ENCODE measurements at regions not wholly inside any gene's neighbourhood (a gene's known extent, or its start where the extent isn't known, plus 50 kb on each side); places are given as distances from the start of the nearest gene placed in this dataset.
"Not testable (repeated sequence)": the region's sequence is repeated elsewhere in the genome, so short reads cannot be mapped to it uniquely, and the experiment has no call there.

DNA sequence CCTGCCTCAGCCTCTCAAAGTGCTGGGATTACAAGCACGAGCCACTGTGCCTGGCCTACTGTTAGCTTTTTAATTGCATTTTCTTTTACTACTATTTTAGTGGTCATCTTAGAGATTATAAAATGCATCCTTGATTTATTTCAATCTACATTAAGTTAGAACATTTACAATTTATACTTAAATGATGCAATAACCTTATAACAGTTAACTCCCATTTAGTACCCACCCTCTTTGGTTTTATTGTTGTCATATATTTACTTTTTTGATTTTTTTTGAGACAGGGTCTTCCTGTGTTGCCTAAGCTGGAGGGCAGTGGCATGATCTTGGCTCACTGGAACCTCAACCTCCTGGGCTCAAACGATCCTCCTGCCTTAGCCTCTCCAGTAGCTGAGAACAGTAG lies 77.3 kb downstream of the PPCDC start:
- Mint-ChIP-seq H3K36me3 (no peaks in the 10 kb centered on the region), H3K27ac (no peak overlapping the region)

GRCh38 chr15:75104804-75105557 lies 81.6 kb downstream of the PPCDC start:
- Mint-ChIP-seq H3K27ac (peak overlapping the region; percentile 83 to 95), H3K9me3 (no peaks in the 10 kb centered on the region), H3K4me3 (peak overlapping the region; percentile 66), H3K27me3 (no peaks in the 10 kb centered on the region), H3K4me1 (ENCODE audit: low read depth in 2 of 2) (peaks cover 32 to 44% of the 10 kb centered on the region in 2 donors), H3K36me3 (no peaks in the 10 kb centered on the region)
- DNase-seq (ENCODE audit: low spot score) (peak; percentile 79), ATAC-seq (peak; percentile 56 to 70)

More for the DNA sequence above, 77.3 kb downstream of the PPCDC start:
- Mint-ChIP-seq H3K4me3 (no peak overlapping the region), H3K27me3 (no peaks in the 10 kb centered on the region), H3K4me1 (ENCODE audit: low read depth in 2 of 2) (peaks cover 9 to 24% of the 10 kb centered on the region in 2 donors), H3K9me3 (no peaks in the 10 kb centered on the region)
- DNase-seq (ENCODE audit: low spot score) (no peak), ATAC-seq (no peak)

DNA sequence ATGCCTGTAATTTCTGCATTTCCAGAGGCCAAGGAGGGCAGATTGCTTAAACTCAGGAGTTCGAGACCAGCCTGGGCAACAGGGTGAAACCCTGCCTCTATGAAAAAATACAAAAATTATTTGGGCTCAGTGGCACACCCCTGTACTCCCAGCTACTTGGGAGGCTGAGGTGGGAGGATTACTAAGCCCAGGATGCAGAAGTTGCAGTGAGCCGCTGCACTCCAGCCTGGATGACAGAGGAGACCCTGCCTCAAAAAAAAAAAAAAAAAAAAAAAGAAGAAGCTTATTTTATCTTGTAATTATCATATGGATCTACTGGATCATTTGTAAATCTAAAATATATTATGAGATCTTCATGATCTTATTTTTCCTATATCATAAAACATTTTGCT lies 84.1 kb downstream of the PPCDC start:
- DNase-seq (ENCODE audit: low spot score), result no peak
- H3K27me3 Mint-ChIP-seq, result no peaks in the 10 kb centered on the region
- peak overlapping the region; percentile 76 for H3K4me3 Mint-ChIP-seq
- peak overlapping the region; percentile 80 to 87 for H3K27ac Mint-ChIP-seq
- H3K4me1 Mint-ChIP-seq (ENCODE audit: low read depth in 2 of 2), result peaks cover 37 to 48% of the 10 kb centered on the region in 2 donors
- no peaks in the 10 kb centered on the region for H3K9me3 Mint-ChIP-seq
- H3K36me3 Mint-ChIP-seq, result no peaks in the 10 kb centered on the region
- ATAC-seq, result no peak

- H3K4me3 Mint-ChIP-seq, result peak overlapping the region; percentile 76
- DNase-seq (ENCODE audit: low spot score) (peak; percentile 88), ATAC-seq (peak; percentile 88 to 92)
- peak overlapping the region; percentile 80 to 87 for H3K27ac Mint-ChIP-seq
- H3K9me3 Mint-ChIP-seq, result no peaks in the 10 kb centered on the region
- peaks cover 42 to 52% of the 10 kb centered on the region in 2 donors for H3K4me1 Mint-ChIP-seq (ENCODE audit: low read depth in 2 of 2)
- no peaks in the 10 kb centered on the region for H3K27me3 Mint-ChIP-seq
- peaks cover 2% of the 10 kb centered on the region for H3K36me3 Mint-ChIP-seq
Observed at GRCh38 chr15:75107908-75108838, 84.8 kb downstream of the PPCDC start.

DNA sequence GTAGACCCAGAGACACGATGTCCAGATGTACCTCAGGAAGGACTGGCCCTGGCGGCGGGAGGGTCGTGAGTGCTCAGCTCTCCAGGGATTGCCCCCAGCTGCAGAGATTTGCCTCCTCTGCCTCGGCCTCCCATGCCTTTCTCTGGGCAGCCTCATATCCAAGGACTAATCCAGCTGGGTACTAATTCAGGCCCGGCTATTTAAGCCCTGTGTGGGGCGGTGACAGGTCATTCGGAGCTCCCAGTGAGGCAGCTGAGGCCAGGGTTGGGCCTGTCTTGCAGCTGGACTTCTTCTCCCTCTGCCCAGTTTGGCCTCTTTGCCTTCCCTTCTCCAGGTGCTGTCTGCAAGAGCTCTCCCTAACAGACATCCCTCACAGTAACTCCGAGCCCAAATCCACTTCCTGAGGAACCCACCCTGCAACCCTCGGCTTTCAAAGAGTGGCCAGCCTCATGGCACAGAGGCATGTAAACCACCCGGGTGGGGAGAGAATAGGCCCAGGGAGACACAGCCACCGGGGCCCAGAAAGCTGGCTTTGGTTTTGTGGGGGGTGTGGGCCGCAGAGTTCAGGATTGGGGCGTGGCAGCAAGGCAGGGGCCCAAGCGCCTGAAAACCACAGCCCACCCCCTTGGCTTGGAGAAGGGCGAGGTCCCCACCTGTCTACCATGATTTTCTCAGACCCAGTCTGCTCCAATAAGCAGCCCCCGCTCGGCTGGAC lies 85.8 kb downstream of the PPCDC start:
- H3K27me3 Mint-ChIP-seq, result no peaks in the 10 kb centered on the region
- DNase-seq (ENCODE audit: low spot score), result no peak
- peak overlapping the region; percentile 76 for H3K4me3 Mint-ChIP-seq
- H3K4me1 Mint-ChIP-seq (ENCODE audit: low read depth in 2 of 2), result peaks cover 46 to 48% of the 10 kb centered on the region in 2 donors
- ATAC-seq, result no peak
- H3K36me3 Mint-ChIP-seq, result peaks cover 4% of the 10 kb centered on the region
- no peaks in the 10 kb centered on the region for H3K9me3 Mint-ChIP-seq
- peak overlapping the region; percentile 80 to 87 for H3K27ac Mint-ChIP-seq

GRCh38 chr15:75109736-75110130 lies 86.3 kb downstream of the PPCDC start:
- Mint-ChIP-seq H3K4me1 (ENCODE audit: low read depth in 2 of 2) (peaks cover 48 to 52% of the 10 kb centered on the region in 2 donors), H3K4me3 (peak overlapping the region; percentile 76), H3K27me3 (no peaks in the 10 kb centered on the region), H3K36me3 (peaks cover 4% of the 10 kb centered on the region), H3K27ac (peak overlapping the region in 1 of 2 donors; percentile 87), H3K9me3 (no peaks in the 10 kb centered on the region)
- ATAC-seq, result no peak
- no peak for DNase-seq (ENCODE audit: low spot score)

- no peaks in the 10 kb centered on the region for H3K27me3 Mint-ChIP-seq
- no peaks in the 10 kb centered on the region for H3K9me3 Mint-ChIP-seq
- ATAC-seq (no peak), DNase-seq (ENCODE audit: low spot score) (no peak)
- H3K4me1 Mint-ChIP-seq (ENCODE audit: low read depth in 2 of 2), result peaks cover 42 to 43% of the 10 kb centered on the region in 2 donors
- peaks cover 4% of the 10 kb centered on the region for H3K36me3 Mint-ChIP-seq
- H3K4me3 Mint-ChIP-seq, result no peak overlapping the region
- H3K27ac Mint-ChIP-seq, result peak overlapping the region; percentile 1 to 26
Observed at GRCh38 chr15:75112278-75112847, 89.0 kb downstream of the PPCDC start.

DNA sequence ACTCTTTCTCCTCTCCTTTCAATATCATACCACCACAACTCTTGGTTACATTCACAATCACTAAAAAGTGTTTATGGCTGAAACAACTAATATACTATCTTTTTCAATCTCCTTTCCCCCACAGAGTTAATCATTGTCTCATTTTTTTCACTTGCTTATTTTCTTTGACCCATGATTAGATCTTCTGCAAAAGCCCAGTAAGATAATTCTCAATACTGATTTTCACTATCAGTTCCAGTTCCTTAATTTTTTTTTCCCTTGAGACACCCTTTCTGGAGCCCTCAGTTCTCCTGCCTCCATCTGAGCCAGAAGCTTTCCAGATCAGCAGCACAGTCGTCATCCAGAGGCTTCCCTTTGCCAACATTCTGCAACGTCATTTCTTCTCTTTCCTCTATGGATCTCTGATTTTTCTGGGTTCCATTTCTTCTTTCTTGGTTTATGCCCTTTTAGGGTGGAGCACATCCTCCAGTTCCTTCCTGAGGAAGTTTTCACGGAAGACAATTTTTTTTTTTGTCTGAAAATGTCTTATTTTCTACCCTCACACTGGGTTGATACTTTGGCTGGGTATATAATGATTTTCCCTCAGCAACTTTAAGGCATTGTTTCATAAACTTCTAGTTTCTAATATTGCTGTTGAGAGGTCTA lies 88.7 kb upstream of the C15orf39 start:
- Mint-ChIP-seq H3K9me3 (no peaks in the 10 kb centered on the region), H3K27me3 (no peaks in the 10 kb centered on the region), H3K27ac (peak overlapping the region; percentile 1 to 26), H3K36me3 (peaks cover 4% of the 10 kb centered on the region), H3K4me1 (ENCODE audit: low read depth in 2 of 2) (peaks cover 38 to 40% of the 10 kb centered on the region in 2 donors), H3K4me3 (no peak overlapping the region)
- ATAC-seq, result no peak
- DNase-seq (ENCODE audit: low spot score), result no peak

DNA sequence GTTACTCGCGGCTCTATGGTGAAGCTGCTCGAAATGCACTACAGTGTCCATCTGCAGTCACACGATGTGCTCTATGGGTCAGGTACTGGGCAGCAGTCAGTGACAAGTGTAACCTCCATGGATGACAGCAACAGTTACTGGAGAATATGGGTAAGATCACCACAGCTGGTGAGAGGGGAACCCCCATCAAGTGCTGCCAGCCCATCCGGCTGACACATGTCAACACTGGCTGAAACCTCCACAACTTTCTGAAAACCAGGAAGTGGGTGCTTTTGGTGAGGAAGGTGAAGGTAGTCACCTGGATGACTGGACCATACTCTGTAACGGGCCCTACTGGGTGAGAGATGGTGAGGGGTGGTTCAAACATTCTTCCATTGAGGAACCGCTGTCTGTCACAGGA lies 87.4 kb upstream of the C15orf39 start:
- peaks cover 25 to 27% of the 10 kb centered on the region in 2 donors for H3K4me1 Mint-ChIP-seq (ENCODE audit: low read depth in 2 of 2)

GRCh38 chr15:75114796-75115195 lies 86.9 kb upstream of the C15orf39 start:
- DNase-seq (ENCODE audit: low spot score) (no peak), ATAC-seq (no peak)
- Mint-ChIP-seq H3K9me3 (no peaks in the 10 kb centered on the region), H3K4me3 (no peak overlapping the region), H3K27ac (peak overlapping the region in 1 of 2 donors; percentile 68), H3K4me1 (ENCODE audit: low read depth in 2 of 2) (peaks cover 20 to 22% of the 10 kb centered on the region in 2 donors), H3K27me3 (no peaks in the 10 kb centered on the region), H3K36me3 (peaks cover 4% of the 10 kb centered on the region)

More for the DNA sequence above, 87.4 kb upstream of the C15orf39 start:
- no peaks in the 10 kb centered on the region for H3K9me3 Mint-ChIP-seq
- peaks cover 4% of the 10 kb centered on the region for H3K36me3 Mint-ChIP-seq
- H3K4me3 Mint-ChIP-seq, result peak overlapping the region; percentile 5
- ATAC-seq, result peak; percentile 48 to 52
- H3K27me3 Mint-ChIP-seq, result no peaks in the 10 kb centered on the region
- DNase-seq (ENCODE audit: low spot score), result no peak
- H3K27ac Mint-ChIP-seq, result peak overlapping the region in 1 of 2 donors; percentile 68

DNA sequence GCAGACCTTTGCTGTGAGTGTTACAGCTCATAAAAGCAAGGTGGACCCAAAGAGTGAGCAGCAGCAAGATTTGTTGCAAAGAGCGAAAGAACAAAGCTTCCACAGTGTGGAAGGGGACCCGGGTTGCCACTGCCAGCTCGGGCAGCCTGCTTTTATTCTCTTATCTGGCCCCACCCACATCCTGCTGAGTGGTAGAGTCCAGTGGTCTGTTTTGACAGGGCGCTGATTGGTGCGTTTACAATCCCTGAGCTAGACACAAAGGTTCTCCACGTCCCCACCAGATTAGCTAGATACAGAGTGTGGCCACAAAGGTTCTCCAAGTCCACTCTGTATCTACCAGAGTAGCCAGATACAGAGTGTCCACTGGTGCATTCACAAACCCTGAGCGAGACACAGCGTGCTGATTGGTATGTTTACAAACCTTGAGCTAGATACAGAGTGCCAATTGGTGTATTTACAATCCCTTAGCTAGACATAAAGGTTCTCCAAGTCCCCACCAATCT lies 86.2 kb upstream of the C15orf39 start:
- peaks cover 14 to 18% of the 10 kb centered on the region in 2 donors for H3K4me1 Mint-ChIP-seq (ENCODE audit: low read depth in 2 of 2)
- DNase-seq (ENCODE audit: low spot score); H3K36me3 Mint-ChIP-seq; ATAC-seq; H3K4me3 Mint-ChIP-seq; H3K27me3 Mint-ChIP-seq; H3K9me3 Mint-ChIP-seq; H3K27ac Mint-ChIP-seq: not testable (repeated sequence)

- H3K4me3 Mint-ChIP-seq, result not testable (repeated sequence)
Observed at GRCh38 chr15:75116143-75116542, 85.5 kb upstream of the C15orf39 start.

More at GRCh38 chr15:75116143-75116542, 85.5 kb upstream of the C15orf39 start:
- not testable (repeated sequence) for H3K27ac Mint-ChIP-seq; H3K9me3 Mint-ChIP-seq; DNase-seq (ENCODE audit: low spot score); H3K36me3 Mint-ChIP-seq; ATAC-seq; H3K27me3 Mint-ChIP-seq
- H3K4me1 Mint-ChIP-seq (ENCODE audit: low read depth in 2 of 2), result peaks cover 14 to 18% of the 10 kb centered on the region in 2 donors
